Activated CD8-positive, alpha-beta T cell treated with anti-CD3 and anti-CD28 coated beads for 36 hours (primary cell): ENCODE measurements at regions not wholly inside any gene's neighbourhood (a gene's known extent, or its start where the extent isn't known, plus 50 kb on each side); places are given as distances from the start of the nearest gene placed in this dataset.
"Not testable (repeated sequence)": the region's sequence is repeated elsewhere in the genome, so short reads cannot be mapped to it uniquely, and the experiment has no call there.

Experiments
- ATAC-seq: fragments of 200-7000 bp; cut with Tn5 transposase; one replicate; pipeline ENCODE4 v1.10.0; 2021; ENCODE audit warnings: mild to moderate bottlenecking, moderate library complexity
- CTCF ChIA-PET: fragments of 350-600 bp; sonication (Branson Sonifier 250); formaldehyde crosslinking; loops from one replicate; lab custom pipeline; 2021; ENCODE audit warnings: antibody characterized with exemption; lab: Charles Lee
- POLR2A ChIA-PET: fragments of 350-600 bp; sonication (Branson Sonifier 250); formaldehyde crosslinking; loops from one replicate; lab custom pipeline; 2021; ENCODE audit warnings: antibody characterized with exemption; lab: Charles Lee
- DNase-seq: peaks from one replicate; pipeline ENCODE4 v3.0.0-alpha.2; 2020
- H3K27ac Mint-ChIP-seq: one replicate; pipeline ENCODE4 v1.8.0; 2021; ENCODE audit warnings: mild to moderate bottlenecking, mixed read lengths
- H3K27me3 Mint-ChIP-seq: one replicate; pipeline ENCODE4 v1.8.0; 2021; ENCODE audit warnings: mixed read lengths
- H3K36me3 Mint-ChIP-seq: one replicate; pipeline ENCODE4 v1.8.0; 2021; ENCODE audit warnings: low read depth, mixed read lengths
- H3K4me1 Mint-ChIP-seq: one replicate; pipeline ENCODE4 v1.8.0; 2021; ENCODE audit warnings: low read depth, mixed read lengths
- H3K4me3 Mint-ChIP-seq: one replicate; pipeline ENCODE4 v1.8.0; 2021; ENCODE audit warnings: mild to moderate bottlenecking, moderate library complexity, mixed read lengths
- H3K9me3 Mint-ChIP-seq: one replicate; pipeline ENCODE4 v1.8.0; 2021; ENCODE audit warnings: mixed read lengths
- CTCF ChIP-seq: fragments of 200-600 bp; IDR thresholded peaks from one replicate; pipeline ENCODE4 v1.8.0; 2022; ENCODE audit warnings: antibody characterized with exemption, mild to moderate bottlenecking
- intact Hi-C: fragments of 100-400 bp; cut with micrococcal nuclease; formaldehyde crosslinking; loops from one replicate; pipeline ENCODE4 v1.10.0; 2022

GRCh38 chr6:44039839-44040350, 87.4 kb downstream of the MRPL14 start:
- Mint-ChIP-seq H3K4me3 (no peak overlapping the region), H3K27me3 (no peaks in the 10 kb centered on the region), H3K9me3 (no peaks in the 10 kb centered on the region), H3K4me1 (peaks cover 8% of the 10 kb centered on the region), H3K27ac (no peak overlapping the region), H3K36me3 (no peaks in the 10 kb centered on the region)
- no peak for TF ChIP-seq CTCF
- intact Hi-C loops, result no loop called here
- DNase-seq (no peak), ATAC-seq (no peak)
- CTCF ChIA-PET, result interaction anchor here (1.6 kb wide), 1 partner anchor 39 kb away, joined by 4 read pairs; no protein-coding TSS in a partner anchor
- POLR2A ChIA-PET, result no interaction called here

GRCh38 chr6:44039191-44039719, 88.0 kb downstream of the MRPL14 start:
- no peak for DNase-seq
- H3K27ac Mint-ChIP-seq, result no peak overlapping the region

GRCh38 chr6:44038543-44039065, 88.6 kb downstream of the MRPL14 start:
- H3K36me3 Mint-ChIP-seq, result no peaks in the 10 kb centered on the region
- POLR2A ChIA-PET, result interaction anchor here (0.6 kb wide), 1 partner anchor 40 kb away, joined by 3 read pairs; no protein-coding TSS in a partner anchor

More at GRCh38 chr6:44039191-44039719, 88.0 kb downstream of the MRPL14 start:
- ATAC-seq, result no peak
- Mint-ChIP-seq H3K4me3 (no peak overlapping the region), H3K27me3 (no peaks in the 10 kb centered on the region), H3K36me3 (no peaks in the 10 kb centered on the region), H3K4me1 (peaks cover 8% of the 10 kb centered on the region), H3K9me3 (no peaks in the 10 kb centered on the region)
- no peak for TF ChIP-seq CTCF
- intact Hi-C loops, result no loop called here
- POLR2A ChIA-PET, result no interaction called here
- CTCF ChIA-PET, result interaction anchor here (1.2 to 1.6 kb wide), 2 partner anchors 22 to 40 kb away, joined by 4 read pairs; no protein-coding TSS in a partner anchor

GRCh38 chr6:44037847-44038542, 89.3 kb downstream of the MRPL14 start:
- no peak for ATAC-seq
- CTCF ChIA-PET, result interaction anchor here (1.2 kb wide), 1 partner anchor 24 kb away, joined by 4 read pairs; no protein-coding TSS in a partner anchor

More at GRCh38 chr6:44038543-44039065, 88.6 kb downstream of the MRPL14 start:
- CTCF ChIA-PET, result interaction anchor here (1.2 to 1.6 kb wide), 2 partner anchors 23 to 41 kb away, joined by 4 read pairs; no protein-coding TSS in a partner anchor
- Mint-ChIP-seq H3K27ac (no peak overlapping the region), H3K27me3 (no peaks in the 10 kb centered on the region), H3K4me3 (no peak overlapping the region), H3K4me1 (peaks cover 8% of the 10 kb centered on the region), H3K9me3 (no peaks in the 10 kb centered on the region)
- no peak for TF ChIP-seq CTCF
- intact Hi-C loops, result no loop called here
- no peak for DNase-seq
- no peak for ATAC-seq

GRCh38 chr6:44037276-44037675, 90.0 kb downstream of the MRPL14 start:
- H3K9me3 Mint-ChIP-seq, H3K4me3 Mint-ChIP-seq, DNase-seq, H3K36me3 Mint-ChIP-seq, H3K27me3 Mint-ChIP-seq, H3K27ac Mint-ChIP-seq, ATAC-seq, H3K4me1 Mint-ChIP-seq, intact Hi-C loops, CTCF ChIA-PET: not testable (repeated sequence)
- POLR2A ChIA-PET, result interaction anchor here (0.6 kb wide), 1 partner anchor 327 kb away, joined by 3 read pairs; no protein-coding TSS in a partner anchor

More at GRCh38 chr6:44037847-44038542, 89.3 kb downstream of the MRPL14 start:
- Mint-ChIP-seq H3K36me3 (no peaks in the 10 kb centered on the region), H3K27me3 (no peaks in the 10 kb centered on the region), H3K9me3 (no peaks in the 10 kb centered on the region), H3K4me1 (peaks cover 8% of the 10 kb centered on the region), H3K27ac (no peak overlapping the region), H3K4me3 (no peak overlapping the region)
- intact Hi-C loops, result no loop called here
- POLR2A ChIA-PET, result interaction anchor here (0.6 kb wide), 2 partner anchors 41 to 328 kb away, joined by 3 read pairs; no protein-coding TSS in a partner anchor
- no peak for DNase-seq
- no peak for TF ChIP-seq CTCF
